Psoas muscle (tissue), 7 donors: ENCODE measurements at regions not wholly inside any gene's neighbourhood (a gene's known extent, or its start where the extent isn't known, plus 50 kb on each side); places are given as distances from the start of the nearest gene placed in this dataset.

Experiments used
- ATAC-seq, 4 donors: fragments of 200-7000 bp; cut with Tn5 transposase; one replicate each; pipeline ENCODE4 v1.9.1; 2020; ENCODE audit warnings: moderate library complexity in 3 of 4, mild to moderate bottlenecking in 2 of 4
- DNase-seq, 2 donors: peaks; one replicate each; pipeline ENCODE4 v3.0.0-alpha.2; 2020
- H3K27ac ChIP-seq: fragments of 200-600 bp; one replicate; pipeline ENCODE4 v1.8.0; 2022
- H3K27me3 ChIP-seq, 3 donors: fragments of 200-600 bp in 1 of 3; one replicate each; pipeline versions ENCODE4 v1.6.1 to v1.8.0; 2013 to 2022; ENCODE audit warnings: low read length in 2 of 3, mild to moderate bottlenecking in 2 of 3, moderate library complexity in 1 of 3; ENCODE audit not compliant: insufficient read depth in 3 of 3
- H3K36me3 ChIP-seq, 2 donors: fragments of 200-600 bp in 1 of 2; one replicate each; pipeline versions ENCODE4 v1.6.1 to v1.8.0; 2013 to 2022; ENCODE audit warnings: low read depth in 1 of 2, mild to moderate bottlenecking in 1 of 2, moderate library complexity in 1 of 2; ENCODE audit not compliant: insufficient read depth in 1 of 2
- H3K4me1 ChIP-seq: fragments of 200-600 bp; one replicate; pipeline ENCODE4 v1.8.0; 2022
- H3K4me3 ChIP-seq: fragments of 200-600 bp; one replicate; pipeline ENCODE4 v1.8.0; 2022; ENCODE audit warnings: mild to moderate bottlenecking
- H3K9me3 ChIP-seq: fragments of 200-600 bp; one replicate; pipeline ENCODE4 v1.8.0; 2022
- CTCF ChIP-seq: fragments of 200-600 bp; IDR thresholded peaks from one replicate; pipeline ENCODE4 v1.8.0; 2022; ENCODE audit warnings: antibody characterized with exemption
- WGBS, 3 donors: extraction: QIAGEN DNeasy Blood & Tissue Kit; methylation state at CpG; one replicate each; pipeline versions ENCODE4 v1.1.6 to v1.1.7; 2013; 5-methylcytosine and 5-hydroxymethylcytosine counted together
- intact Hi-C, 2 donors: fragments of 100-400 bp; cut with DNase I; formaldehyde crosslinking; loops; one replicate each; pipeline versions ENCODE4 v1.11.0 to v1.14.2; 2022
- donor health status: healthy with polysubstance abuse.
- donor health status: DM: no; HTN: no; CAD: no; lungs with moderate emphysema.
- donor health status: Bipolar disorder and iron deficiency.
- donor health status: healthy.
- donor health status: DM: yes; HTN: yes; CAD: no.
- donor health status: DM: no; HTN: no; CAD: no.
- donor health status: DM: yes; HTN: yes; CAD: no.

GRCh38 chr11:11140510-11140909 lies 212.5 kb downstream of the CSNK2A3 start:
- Histone ChIP-seq H3K27ac (no peak overlapping the region), H3K9me3 (no peaks in the 10 kb centered on the region), H3K36me3 (no peaks in the 10 kb centered on the region), H3K27me3 (no peaks in the 10 kb centered on the region), H3K4me3 (no peak overlapping the region), H3K4me1 (peaks cover 18% of the 10 kb centered on the region)
- DNase-seq, result no peak
- no peak for TF ChIP-seq CTCF
- ATAC-seq, result no peak
- intact Hi-C loops, result loop anchor here in 1 of 2 donors (5.0 kb wide), 1 partner anchor 58 kb away; no protein-coding TSS in a partner anchor

- Histone ChIP-seq H3K27me3 (no peaks in the 10 kb centered on the region), H3K36me3 (no peaks in the 10 kb centered on the region), H3K4me1 (peaks cover 6% of the 10 kb centered on the region), H3K9me3 (no peaks in the 10 kb centered on the region), H3K4me3 (no peak overlapping the region), H3K27ac (no peak overlapping the region)
- TF ChIP-seq CTCF, result no peak
- no peak for ATAC-seq
- intact Hi-C loops, result no loop called here
- DNase-seq, result no peak
- 69 to 88% (median 81%) methylated on average over 1 of the region's 1 CpG for WGBS, 3 donors
Measured at GRCh38 chr11:11137339-11137738, 215.7 kb downstream of the CSNK2A3 start.

GRCh38 chr11:11135820-11136476 lies 217.1 kb downstream of the CSNK2A3 start:
- Histone ChIP-seq H3K4me3 (no peak overlapping the region), H3K27ac (no peak overlapping the region), H3K36me3 (no peaks in the 10 kb centered on the region), H3K9me3 (no peaks in the 10 kb centered on the region), H3K27me3 (no peaks in the 10 kb centered on the region), H3K4me1 (no peaks in the 10 kb centered on the region)
- DNase-seq (no peak), ATAC-seq (no peak)
- 64 to 76% (median 68%) methylated on average over 2 of the region's 2 CpGs for WGBS, 3 donors
- no peak for TF ChIP-seq CTCF
- intact Hi-C loops, result no loop called here

GRCh38 chr11:11129118-11129517 lies 223.9 kb downstream of the CSNK2A3 start:
- Histone ChIP-seq H3K36me3 (no peaks in the 10 kb centered on the region), H3K27ac (no peak overlapping the region), H3K27me3 (no peaks in the 10 kb centered on the region), H3K4me3 (no peak overlapping the region), H3K4me1 (no peaks in the 10 kb centered on the region), H3K9me3 (no peaks in the 10 kb centered on the region)
- TF ChIP-seq CTCF, result no peak
- DNase-seq (no peak), ATAC-seq (no peak)
- WGBS, 3 donors, result 75 to 91% (median 88%) methylated on average over 1 of the region's 1 CpG
- intact Hi-C loops, result no loop called here

GRCh38 chr11:11125618-11126017 lies 227.4 kb downstream of the CSNK2A3 start:
- ATAC-seq (no peak), DNase-seq (no peak)
- Histone ChIP-seq H3K27me3 (no peaks in the 10 kb centered on the region), H3K27ac (no peak overlapping the region), H3K4me3 (no peak overlapping the region), H3K36me3 (no peaks in the 10 kb centered on the region), H3K4me1 (no peaks in the 10 kb centered on the region), H3K9me3 (no peaks in the 10 kb centered on the region)
- TF ChIP-seq CTCF, result no peak
- 60 to 66% (median 65%) methylated on average over 2 of the region's 2 CpGs for WGBS, 3 donors
- intact Hi-C loops, result no loop called here
